ENCODE measurements at regions not wholly inside any gene's neighbourhood (a gene's known extent, or its start where the extent isn't known, plus 50 kb on each side); places are given as distances from the start of the nearest gene placed in this dataset.

DNA sequence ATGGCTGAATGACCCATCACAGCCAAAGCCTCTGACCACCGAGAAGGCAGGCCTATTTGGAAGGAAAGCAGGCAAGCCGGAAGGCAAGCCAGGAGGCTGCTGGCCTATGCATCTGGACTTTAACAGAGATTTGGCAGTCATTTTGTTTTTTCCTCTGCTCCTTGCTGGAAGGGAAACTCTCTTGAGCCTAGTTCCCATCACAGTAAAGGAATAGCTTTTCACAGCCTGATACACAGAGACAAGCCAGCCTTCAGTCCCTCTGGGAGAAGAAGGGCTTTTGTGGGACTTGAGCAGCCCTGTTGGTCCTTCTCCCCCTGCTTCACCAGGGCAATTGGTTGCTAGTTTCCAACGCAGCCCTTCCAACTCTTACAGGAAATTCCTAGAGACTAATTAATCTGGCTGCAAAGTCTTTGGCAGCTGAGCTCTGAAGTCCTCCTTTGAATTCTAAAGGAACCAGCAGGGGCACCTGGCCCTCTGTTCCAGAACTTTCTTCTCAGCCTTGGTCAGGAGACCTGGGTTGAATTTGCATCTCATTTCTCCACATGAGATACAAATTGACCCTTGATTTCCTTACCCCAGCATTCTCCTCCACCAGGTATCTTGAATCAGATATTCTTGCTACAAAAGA is 157.3 kb upstream of the EPB41L4A start:
- DNase-seq (ENCODE audit: low read depth) (no peak), FAIRE-seq (no peak)
- Mint-ChIP-seq H3K4me3 (ENCODE audit: unreplicated experiment) (no peak overlapping the region), H3K27me3 (ENCODE audit: low read depth, unreplicated experiment) (peaks cover 7% of the 10 kb centered on the region), H3K27ac (ENCODE audit: unreplicated experiment) (no peak overlapping the region), H3K9me3 (ENCODE audit: unreplicated experiment) (peaks cover 7% of the 10 kb centered on the region), H3K4me1 (ENCODE audit: low read depth, unreplicated experiment) (peaks cover 5% of the 10 kb centered on the region), H3K36me3 (ENCODE audit: low read depth, unreplicated experiment) (no peaks in the 10 kb centered on the region)
- Histone ChIP-seq H3K79me2 (ENCODE audit: insufficient read depth, low read length) (no peaks in the 10 kb centered on the region), H3K36me3 (ENCODE audit: insufficient read depth, low read length) (no peaks in the 10 kb centered on the region), H2AFZ (ENCODE audit: low read depth, low read length) (no peak overlapping the region), H3K9me3 (ENCODE audit: insufficient read depth, low read depth, low read length) (no peaks in the 10 kb centered on the region), H4K20me1 (ENCODE audit: insufficient read depth, low read length) (no peaks in the 10 kb centered on the region), H3K9ac (ENCODE audit: low read length) (no peak overlapping the region), H3K4me1 (ENCODE audit: insufficient read depth, low read length) (no peaks in the 10 kb centered on the region), H3K27ac (ENCODE audit: low read depth, low read length) (no peak overlapping the region), H3K27me3 (ENCODE audit: insufficient read depth, low read length) (no peaks in the 10 kb centered on the region), H3K4me3 (ENCODE audit: insufficient read depth, low read depth, low read length) (no peak overlapping the region), H3K4me2 (ENCODE audit: low read length) (no peak overlapping the region)
- TF ChIP-seq EZH2 (IDR thresholded peaks at IDR 0.05; ENCODE audit: insufficient read depth, low read length) = no peak
- TF ChIP-seq, protein P1, sequence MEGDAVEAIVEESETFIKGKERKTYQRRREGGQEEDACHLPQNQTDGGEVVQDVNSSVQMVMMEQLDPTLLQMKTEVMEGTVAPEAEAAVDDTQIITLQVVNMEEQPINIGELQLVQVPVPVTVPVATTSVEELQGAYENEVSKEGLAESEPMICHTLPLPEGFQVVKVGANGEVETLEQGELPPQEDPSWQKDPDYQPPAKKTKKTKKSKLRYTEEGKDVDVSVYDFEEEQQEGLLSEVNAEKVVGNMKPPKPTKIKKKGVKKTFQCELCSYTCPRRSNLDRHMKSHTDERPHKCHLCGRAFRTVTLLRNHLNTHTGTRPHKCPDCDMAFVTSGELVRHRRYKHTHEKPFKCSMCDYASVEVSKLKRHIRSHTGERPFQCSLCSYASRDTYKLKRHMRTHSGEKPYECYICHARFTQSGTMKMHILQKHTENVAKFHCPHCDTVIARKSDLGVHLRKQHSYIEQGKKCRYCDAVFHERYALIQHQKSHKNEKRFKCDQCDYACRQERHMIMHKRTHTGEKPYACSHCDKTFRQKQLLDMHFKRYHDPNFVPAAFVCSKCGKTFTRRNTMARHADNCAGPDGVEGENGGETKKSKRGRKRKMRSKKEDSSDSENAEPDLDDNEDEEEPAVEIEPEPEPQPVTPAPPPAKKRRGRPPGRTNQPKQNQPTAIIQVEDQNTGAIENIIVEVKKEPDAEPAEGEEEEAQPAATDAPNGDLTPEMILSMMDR (IDR thresholded peaks at IDR 0.05; ENCODE audit: insufficient read depth, low read depth, low read length) = no peak

DNA sequence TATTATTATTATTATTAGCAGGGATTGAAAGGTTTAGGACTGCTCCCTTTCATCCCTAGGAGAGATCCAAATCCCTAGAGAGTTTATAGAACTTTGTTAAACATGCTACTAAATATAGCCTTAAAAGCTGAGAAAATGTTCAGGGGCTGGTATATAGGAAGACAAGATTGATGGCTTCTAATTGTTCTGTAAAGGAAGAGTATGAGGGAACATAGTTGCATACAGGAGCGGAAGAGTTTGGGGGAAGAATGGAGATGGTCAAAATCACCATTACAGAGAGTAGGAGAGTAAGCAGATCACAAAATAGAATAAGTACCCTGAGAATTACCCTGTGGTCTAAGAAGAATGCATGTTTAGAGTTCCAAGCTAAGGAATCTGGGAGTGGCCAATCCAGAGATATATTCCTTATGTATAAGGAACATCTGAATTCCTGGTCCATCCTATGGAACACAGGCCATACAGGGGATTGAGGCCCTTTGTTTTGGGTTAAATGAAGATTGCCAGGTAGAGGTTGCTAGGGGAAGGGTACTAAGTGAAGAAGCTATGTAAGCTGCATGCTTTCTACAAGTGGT is 158.0 kb upstream of the APC start:
- H4K20me1 ChIP-seq (ENCODE audit: insufficient read depth, low read length) = no peaks in the 10 kb centered on the region
- H3K36me3 Mint-ChIP-seq (ENCODE audit: low read depth, unreplicated experiment) = no peaks in the 10 kb centered on the region
- DNase-seq (ENCODE audit: low read depth) (no peak), FAIRE-seq (no peak)
- H3K9me3 ChIP-seq (ENCODE audit: insufficient read depth, low read depth, low read length) = no peaks in the 10 kb centered on the region
- H3K79me2 ChIP-seq (ENCODE audit: insufficient read depth, low read length) = no peaks in the 10 kb centered on the region
- H3K4me3 ChIP-seq (ENCODE audit: insufficient read depth, low read depth, low read length) = no peak overlapping the region
- no peak for TF ChIP-seq EZH2 (IDR thresholded peaks at IDR 0.05; ENCODE audit: insufficient read depth, low read length)
- H3K4me1 ChIP-seq (ENCODE audit: insufficient read depth, low read length) = no peaks in the 10 kb centered on the region
- H3K4me3 Mint-ChIP-seq (ENCODE audit: unreplicated experiment) = no peak overlapping the region
- peaks cover 9% of the 10 kb centered on the region for H3K4me1 Mint-ChIP-seq (ENCODE audit: low read depth, unreplicated experiment)
- H3K4me2 ChIP-seq (ENCODE audit: low read length) = no peak overlapping the region
- no peak overlapping the region for H3K9ac ChIP-seq (ENCODE audit: low read length)
- H3K27me3 ChIP-seq (ENCODE audit: insufficient read depth, low read length) = no peaks in the 10 kb centered on the region
- H2AFZ ChIP-seq (ENCODE audit: low read depth, low read length) = no peak overlapping the region
- H3K27ac Mint-ChIP-seq (ENCODE audit: unreplicated experiment) = no peak overlapping the region
- H3K27me3 Mint-ChIP-seq (ENCODE audit: low read depth, unreplicated experiment) = peaks cover 4% of the 10 kb centered on the region
- peaks cover 7% of the 10 kb centered on the region for H3K9me3 Mint-ChIP-seq (ENCODE audit: unreplicated experiment)
- H3K27ac ChIP-seq (ENCODE audit: low read depth, low read length) = no peak overlapping the region
- H3K36me3 ChIP-seq (ENCODE audit: insufficient read depth, low read length) = no peaks in the 10 kb centered on the region

DNA sequence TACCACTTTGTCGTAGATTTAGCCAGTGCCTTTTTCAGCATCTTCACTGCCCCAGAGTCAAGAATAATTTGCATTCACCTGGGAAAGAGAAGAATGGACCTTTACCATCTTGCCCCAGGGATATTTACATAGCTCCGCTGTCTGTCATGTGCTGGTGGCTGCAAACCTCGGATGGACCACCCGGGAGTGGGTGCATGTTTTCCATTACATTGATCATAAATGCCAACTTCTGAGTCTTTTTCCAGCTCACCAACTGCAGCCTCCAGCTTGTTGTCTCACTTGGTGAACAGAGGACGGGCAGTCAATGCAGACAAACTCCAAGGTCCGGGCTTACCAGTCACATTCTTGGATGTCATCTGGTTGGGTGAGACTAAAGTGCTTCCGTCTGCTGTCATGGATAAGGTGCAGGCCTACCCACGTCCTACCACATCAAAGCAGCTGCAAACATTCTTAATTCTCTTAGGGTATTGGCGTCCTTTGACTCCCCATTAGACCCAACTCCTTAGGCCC is 155.8 kb upstream of the APC start:
- Histone ChIP-seq H3K4me1 (ENCODE audit: insufficient read depth, low read length) (no peaks in the 10 kb centered on the region), H3K9me3 (ENCODE audit: insufficient read depth, low read depth, low read length) (no peaks in the 10 kb centered on the region), H3K27ac (ENCODE audit: low read depth, low read length) (no peak overlapping the region), H3K4me2 (ENCODE audit: low read length) (no peak overlapping the region), H2AFZ (ENCODE audit: low read depth, low read length) (no peak overlapping the region), H3K9ac (ENCODE audit: low read length) (no peak overlapping the region), H3K36me3 (ENCODE audit: insufficient read depth, low read length) (no peaks in the 10 kb centered on the region), H3K79me2 (ENCODE audit: insufficient read depth, low read length) (no peaks in the 10 kb centered on the region), H3K27me3 (ENCODE audit: insufficient read depth, low read length) (no peaks in the 10 kb centered on the region), H3K4me3 (ENCODE audit: insufficient read depth, low read depth, low read length) (no peak overlapping the region), H4K20me1 (ENCODE audit: insufficient read depth, low read length) (no peaks in the 10 kb centered on the region)
- TF ChIP-seq, protein P1 (IDR thresholded peaks at IDR 0.05; ENCODE audit: insufficient read depth, low read depth, low read length) = no peak
- TF ChIP-seq EZH2 (IDR thresholded peaks at IDR 0.05; ENCODE audit: insufficient read depth, low read length) = no peak
- Mint-ChIP-seq H3K36me3 (ENCODE audit: low read depth, unreplicated experiment) (no peaks in the 10 kb centered on the region), H3K9me3 (ENCODE audit: unreplicated experiment) (peaks cover 8% of the 10 kb centered on the region), H3K27me3 (ENCODE audit: low read depth, unreplicated experiment) (peaks cover 4% of the 10 kb centered on the region), H3K4me3 (ENCODE audit: unreplicated experiment) (no peak overlapping the region), H3K4me1 (ENCODE audit: low read depth, unreplicated experiment) (peaks cover 13% of the 10 kb centered on the region), H3K27ac (ENCODE audit: unreplicated experiment) (no peak overlapping the region)
- DNase-seq (ENCODE audit: low read depth) = no peak
- no peak for FAIRE-seq

Data from astrocyte (in vitro differentiated cells and primary cell).